Endothelial cell of umbilical vein (primary cell): ENCODE measurements at regions not wholly inside any gene's neighbourhood (a gene's known extent, or its start where the extent isn't known, plus 50 kb on each side); places are given as distances from the start of the nearest gene placed in this dataset.

Experiments used
- BruUV-seq: library from RNA; stranded (reverse); fragments of 400-500 nt; replicated peaks from 2 replicates; lab custom pipeline; 2021; lab: Mats Ljungman, UMichigan
- CTCF ChIA-PET: fragments of 300-600, 350-600 bp; sonication (Branson Sonifier 250); formaldehyde crosslinking; loops from one replicate; lab custom pipeline; 2021; ENCODE audit warnings: antibody characterized with exemption, inconsistent platforms; lab: Charles Lee
- POLR2A ChIA-PET: fragments of 300-600, 350-600 bp; sonication (Branson Sonifier 250); formaldehyde crosslinking; loops from one replicate; lab custom pipeline; 2021; ENCODE audit warnings: antibody characterized with exemption, inconsistent platforms; lab: Charles Lee
- DNase-seq: peaks from one replicate; pipeline ENCODE4 v3.0.0-alpha.2; 2011; ENCODE audit warnings: low read depth, low spot score
- FAIRE-seq: peaks from 2 replicates; lab custom pipeline; 2011; peaks lifted over from hg19 to GRCh38; lab: Jason Lieb, UNC
- H2AFZ ChIP-seq: 2 replicates; pipeline ENCODE4 v1.6.0; 2012; ENCODE audit warnings: low read depth, low read length, control low read depth, inconsistent platforms
- H3K27ac ChIP-seq: 2 replicates; pipeline ENCODE4 v1.5.1; 2011; ENCODE audit warnings: low read depth, mild to moderate bottlenecking, control low read depth, low read length, moderate library complexity; ENCODE audit not compliant: insufficient read depth
- H3K27me3 ChIP-seq, 2 experiments: 2 replicates each; pipeline versions ENCODE4 v1.6.0 to v1.6.1; 2011; ENCODE audit warnings: low read length in 2 of 2, mixed read lengths in 1 of 2; ENCODE audit not compliant: control insufficient read depth in 2 of 2, insufficient read depth in 2 of 2
- H3K36me3 ChIP-seq, 2 experiments: 2 replicates in 1 of 2; 3 replicates in 1 of 2; pipeline ENCODE4 v1.5.1; 2011; ENCODE audit warnings: low read length in 2 of 2, mild to moderate bottlenecking in 1 of 2, moderate library complexity in 1 of 2; ENCODE audit not compliant: control insufficient read depth in 2 of 2, insufficient read depth in 2 of 2; ENCODE audit errors: extremely low read depth in 1 of 2
- H3K4me1 ChIP-seq: 3 replicates; pipeline ENCODE4 v1.5.1; 2011; ENCODE audit warnings: mild to moderate bottlenecking, low read length; ENCODE audit not compliant: control insufficient read depth, insufficient read depth; ENCODE audit errors: extremely low read depth
- H3K4me2 ChIP-seq: 2 replicates; pipeline ENCODE4 v1.6.1; 2011; ENCODE audit warnings: low read length, control low read depth, mixed read lengths; ENCODE audit not compliant: insufficient read depth
- H3K4me3 ChIP-seq, 3 experiments: fragments of 200-600 bp in 1 of 3; sonication (generic), shearing (Covaris generic) in 1 of 3; replicated peaks in 1 of 3; 2 replicates each; pipeline ENCODE4 v1.5.1; 2011 to 2016; ENCODE audit warnings: control low read depth in 3 of 3, low read length in 3 of 3, mild to moderate bottlenecking in 2 of 3, inconsistent platforms in 1 of 3, low read depth in 1 of 3, moderate library complexity in 1 of 3; ENCODE audit not compliant: insufficient read depth in 1 of 3
- H3K79me2 ChIP-seq: 2 replicates; pipeline ENCODE4 v1.6.0; 2012; ENCODE audit warnings: low read length, inconsistent platforms; ENCODE audit not compliant: control insufficient read depth, insufficient read depth
- H3K9ac ChIP-seq: replicated peaks from 2 replicates; pipeline ENCODE3; 2011; ENCODE audit warnings: low read length, control low read depth; ENCODE audit not compliant: insufficient read depth; ENCODE audit errors: extremely low read depth
- H3K9me1 ChIP-seq: replicated peaks from 3 replicates; pipeline ENCODE4 v1.6.0; 2011; ENCODE audit warnings: mild to moderate bottlenecking, low read length; ENCODE audit not compliant: control insufficient read depth, insufficient read depth; ENCODE audit errors: extremely low read depth
- H3K9me3 ChIP-seq: replicated peaks from 2 replicates; pipeline ENCODE4 v1.5.1; 2012; ENCODE audit warnings: low read length, inconsistent platforms; ENCODE audit not compliant: control insufficient read depth, insufficient read depth
- H4K20me1 ChIP-seq: replicated peaks from 2 replicates; pipeline ENCODE3; 2011; ENCODE audit warnings: mild to moderate bottlenecking, low read length; ENCODE audit not compliant: control insufficient read depth, insufficient read depth; ENCODE audit errors: extremely low read depth
- EZH2 ChIP-seq: IDR thresholded peaks from 2 replicates; pipeline ENCODE4 v1.6.1; 2012; ENCODE audit warnings: borderline replicate concordance, low read depth, mild to moderate bottlenecking, moderate library complexity, low read length, inconsistent platforms; ENCODE audit not compliant: severe bottlenecking
- FOS ChIP-seq: IDR thresholded peaks from 2 replicates; pipeline ENCODE4 v1.6.1; 2011; ENCODE audit warnings: mild to moderate bottlenecking, low read length, moderate library complexity, borderline replicate concordance; ENCODE audit not compliant: insufficient read depth
- GATA2 ChIP-seq: IDR thresholded peaks from 2 replicates; pipeline ENCODE4 v1.7.0; 2011; ENCODE audit warnings: low read depth, mild to moderate bottlenecking, moderate library complexity, mixed read lengths, low read length; ENCODE audit not compliant: insufficient read length, insufficient read depth
- JUN ChIP-seq: IDR thresholded peaks from 2 replicates; pipeline ENCODE4 v1.6.1; 2011; ENCODE audit warnings: borderline replicate concordance, low read depth; ENCODE audit not compliant: insufficient read length, insufficient read depth
- MYC ChIP-seq: IDR thresholded peaks from one replicate; pipeline ENCODE4 v1.6.1; 2011; ENCODE audit warnings: mild to moderate bottlenecking, low read depth, low read length
- POLR2A ChIP-seq: IDR thresholded peaks from 2 replicates; pipeline ENCODE4 v1.6.1; 2012; ENCODE audit warnings: low read depth, mild to moderate bottlenecking, control low read depth, low read length
- POLR2AphosphoS5 ChIP-seq: IDR thresholded peaks from 2 replicates; pipeline ENCODE4 v1.6.1; 2012; ENCODE audit warnings: low read depth, mild to moderate bottlenecking, control low read depth, low read length, moderate library complexity; ENCODE audit not compliant: insufficient read depth
- dilution Hi-C: fragments of 300-500 bp; cut with MboI; formaldehyde crosslinking; loops from one replicate; pipeline ENCODE4 v1.15.0; 2019; ENCODE audit warnings: low sequenced_read_pairs; ENCODE audit not compliant: extremely low pct_ligation_motif_present
- intact Hi-C: fragments of 100-400 bp; cut with micrococcal nuclease; formaldehyde crosslinking; loops from one replicate; pipeline ENCODE4 v1.10.0; 2022
- TF ChIP-seq, protein P1 (sequence below), 2 donors: IDR thresholded peaks; 1 replicate in 1 of 2; 2 replicates in 1 of 2; pipeline ENCODE4 v1.5.1; 2011; ENCODE audit warnings: low read length in 2 of 2, mild to moderate bottlenecking in 2 of 2, moderate library complexity in 2 of 2, control low read depth in 1 of 2, inconsistent platforms in 1 of 2, low read depth in 1 of 2; ENCODE audit not compliant: insufficient read depth in 1 of 2; ENCODE audit errors: extremely low read depth in 1 of 2
- TF ChIP-seq, protein P2 (sequence below): IDR thresholded peaks from 2 replicates; pipeline ENCODE4 v1.6.1; 2011; ENCODE audit not compliant: insufficient read depth, insufficient read length

DNA sequence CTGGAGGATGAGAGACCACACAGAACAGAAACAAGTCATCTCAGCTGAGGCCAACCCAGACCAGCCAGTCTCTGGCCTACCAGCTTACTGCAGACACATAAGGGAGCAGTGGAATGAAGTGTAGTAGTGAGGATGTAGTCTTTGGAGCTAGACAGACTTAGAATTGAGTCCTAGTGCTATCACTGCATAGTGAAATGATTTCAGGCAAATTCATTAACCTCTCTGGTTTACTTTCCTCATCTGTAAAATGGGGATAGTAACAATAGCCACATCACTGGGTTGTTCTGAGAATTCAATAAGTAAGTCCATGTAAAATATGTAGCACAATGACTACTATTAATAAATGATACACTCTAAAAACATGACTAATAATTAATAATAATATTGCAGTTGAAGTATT is 383.8 kb downstream of the DLEU7 start:
- dilution Hi-C loops (no loop called here), intact Hi-C loops (no loop called here)
- Histone ChIP-seq H3K9ac (no peak overlapping the region), H3K9me1 (no peaks in the 10 kb centered on the region), H3K4me3 (no peak overlapping the region), H3K4me2 (no peak overlapping the region), H3K9me3 (no peaks in the 10 kb centered on the region), H4K20me1 (no peaks in the 10 kb centered on the region), H3K4me1 (no peaks in the 10 kb centered on the region), H3K27ac (no peak overlapping the region), H3K36me3 (no peaks in the 10 kb centered on the region), H2AFZ (no peak overlapping the region), H3K27me3 (no peaks in the 10 kb centered on the region), H3K79me2 (no peaks in the 10 kb centered on the region)
- FAIRE-seq (no peak), DNase-seq (no peak)
- no TSS peak for BruUV-seq
- TF ChIP-seq GATA2 (no peak), FOS (no peak), MYC (no peak), JUN (no peak), POLR2AphosphoS5 (no peak), POLR2A (no peak), EZH2 (no peak)
- TF ChIP-seq, protein P1, sequence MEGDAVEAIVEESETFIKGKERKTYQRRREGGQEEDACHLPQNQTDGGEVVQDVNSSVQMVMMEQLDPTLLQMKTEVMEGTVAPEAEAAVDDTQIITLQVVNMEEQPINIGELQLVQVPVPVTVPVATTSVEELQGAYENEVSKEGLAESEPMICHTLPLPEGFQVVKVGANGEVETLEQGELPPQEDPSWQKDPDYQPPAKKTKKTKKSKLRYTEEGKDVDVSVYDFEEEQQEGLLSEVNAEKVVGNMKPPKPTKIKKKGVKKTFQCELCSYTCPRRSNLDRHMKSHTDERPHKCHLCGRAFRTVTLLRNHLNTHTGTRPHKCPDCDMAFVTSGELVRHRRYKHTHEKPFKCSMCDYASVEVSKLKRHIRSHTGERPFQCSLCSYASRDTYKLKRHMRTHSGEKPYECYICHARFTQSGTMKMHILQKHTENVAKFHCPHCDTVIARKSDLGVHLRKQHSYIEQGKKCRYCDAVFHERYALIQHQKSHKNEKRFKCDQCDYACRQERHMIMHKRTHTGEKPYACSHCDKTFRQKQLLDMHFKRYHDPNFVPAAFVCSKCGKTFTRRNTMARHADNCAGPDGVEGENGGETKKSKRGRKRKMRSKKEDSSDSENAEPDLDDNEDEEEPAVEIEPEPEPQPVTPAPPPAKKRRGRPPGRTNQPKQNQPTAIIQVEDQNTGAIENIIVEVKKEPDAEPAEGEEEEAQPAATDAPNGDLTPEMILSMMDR (IDR thresholded peaks at IDR 0.05; ENCODE audit: extremely low read depth in 1 of 2, insufficient read depth in 1 of 2, low read depth in 1 of 2, low read length in 2 of 2), result no peak
- TF ChIP-seq, protein P2, sequence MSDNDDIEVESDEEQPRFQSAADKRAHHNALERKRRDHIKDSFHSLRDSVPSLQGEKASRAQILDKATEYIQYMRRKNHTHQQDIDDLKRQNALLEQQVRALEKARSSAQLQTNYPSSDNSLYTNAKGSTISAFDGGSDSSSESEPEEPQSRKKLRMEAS, result no peak
- CTCF ChIA-PET, result interaction anchor here (0.9 kb wide), 1 partner anchor 11 kb away, joined by 5 read pairs; no protein-coding TSS in a partner anchor
- POLR2A ChIA-PET, result no interaction called here
